H9 (cell line): ENCODE measurements at regions not wholly inside any gene's neighbourhood (a gene's known extent, or its start where the extent isn't known, plus 50 kb on each side); places are given as distances from the start of the nearest gene placed in this dataset.
A peak's percentile ranks its signal among the peaks of the same experiment; 100 is the strongest.

Experiments
- DNase-seq: peaks from one replicate; pipeline ENCODE4 v3.0.0-alpha.2; 2017
- H2AFZ ChIP-seq: one replicate; pipeline ENCODE4 v1.6.1; 2013; ENCODE audit warnings: mild to moderate bottlenecking, low read length, control low read depth, moderate library complexity
- H2AK5ac ChIP-seq: 2 replicates; pipeline ENCODE4 v1.6.1; 2013; ENCODE audit warnings: low read length, control low read depth, mixed read lengths; ENCODE audit not compliant: insufficient read length
- H2BK120ac ChIP-seq: one replicate; pipeline ENCODE4 v1.6.1; 2013; ENCODE audit warnings: low read depth, mild to moderate bottlenecking, low read length, control low read depth, inconsistent platforms; ENCODE audit not compliant: poor library complexity, severe bottlenecking
- H2BK12ac ChIP-seq: 2 replicates; pipeline ENCODE4 v1.6.1; 2013; ENCODE audit warnings: low read length, control low read depth, mixed read lengths, low read depth; ENCODE audit not compliant: insufficient read length
- H2BK15ac ChIP-seq: 2 replicates; pipeline ENCODE4 v1.6.1; 2013; ENCODE audit warnings: low read depth, low read length, control low read depth
- H2BK20ac ChIP-seq: one replicate; pipeline ENCODE4 v1.6.1; 2013; ENCODE audit warnings: low read depth, mild to moderate bottlenecking, low read length, control low read depth, inconsistent platforms; ENCODE audit not compliant: poor library complexity, severe bottlenecking
- H2BK5ac ChIP-seq: 2 replicates; pipeline ENCODE4 v1.6.1; 2013; ENCODE audit warnings: low read length, control low read depth, mixed read lengths; ENCODE audit not compliant: insufficient read length
- H3K14ac ChIP-seq: 2 replicates; pipeline ENCODE4 v1.6.1; 2013; ENCODE audit warnings: low read length, control low read depth; ENCODE audit not compliant: insufficient read depth
- H3K18ac ChIP-seq: 2 replicates; pipeline ENCODE4 v1.6.1; 2013; ENCODE audit warnings: low read depth, mild to moderate bottlenecking, mixed read lengths, low read length, control low read depth; ENCODE audit not compliant: insufficient read length
- H3K23ac ChIP-seq: 2 replicates; pipeline ENCODE4 v1.6.1; 2013; ENCODE audit warnings: low read length, control low read depth, mixed read lengths, low read depth; ENCODE audit not compliant: insufficient read length
- H3K23me2 ChIP-seq: 2 replicates; pipeline ENCODE4 v1.6.1; 2013; ENCODE audit warnings: low read depth, mild to moderate bottlenecking, mixed read lengths, low read length, control low read depth; ENCODE audit not compliant: insufficient read length, poor library complexity, severe bottlenecking
- H3K27ac ChIP-seq: 2 replicates; pipeline ENCODE4 v1.5.1; 2013; ENCODE audit warnings: low read length, control low read depth, mixed read lengths, low read depth; ENCODE audit not compliant: insufficient read length
- H3K27me3 ChIP-seq: 2 replicates; pipeline ENCODE4 v1.6.1; 2013; ENCODE audit warnings: low read length, control low read depth, inconsistent platforms; ENCODE audit not compliant: insufficient read depth
- H3K4ac ChIP-seq: 2 replicates; pipeline ENCODE4 v1.6.1; 2013; ENCODE audit warnings: low read depth, mild to moderate bottlenecking, control low read depth, inconsistent platforms, low read length, moderate library complexity
- H3K4me1 ChIP-seq: 2 replicates; pipeline ENCODE4 v1.6.1; 2013; ENCODE audit warnings: low read length, control low read depth, inconsistent platforms; ENCODE audit not compliant: insufficient read depth
- H3K4me2 ChIP-seq: 2 replicates; pipeline ENCODE4 v1.6.1; 2013; ENCODE audit warnings: low read length, control low read depth, mixed read lengths; ENCODE audit not compliant: insufficient read length, insufficient read depth
- H3K56ac ChIP-seq: 2 replicates; pipeline ENCODE4 v1.6.1; 2013; ENCODE audit warnings: low read depth, mild to moderate bottlenecking, mixed read lengths, low read length, control low read depth; ENCODE audit not compliant: insufficient read length
- H3K79me1 ChIP-seq: 2 replicates; pipeline ENCODE4 v1.6.1; 2013; ENCODE audit warnings: low read depth, mild to moderate bottlenecking, moderate library complexity, low read length, control low read depth, inconsistent platforms; ENCODE audit not compliant: insufficient read depth, poor library complexity, severe bottlenecking
- H3K79me2 ChIP-seq: 2 replicates; pipeline ENCODE4 v1.6.1; 2013; ENCODE audit warnings: low read length, control low read depth, inconsistent platforms; ENCODE audit not compliant: insufficient read depth
- H3K9ac ChIP-seq: 2 replicates; pipeline ENCODE4 v1.6.1; 2013; ENCODE audit warnings: low read length, control low read depth, mixed read lengths; ENCODE audit not compliant: insufficient read length; ENCODE audit errors: extremely low read depth
- H3K9me3 ChIP-seq: one replicate; pipeline ENCODE4 v1.6.1; 2013; ENCODE audit warnings: low read depth, low read length, inconsistent platforms; ENCODE audit not compliant: control insufficient read depth
- H3T11ph ChIP-seq: one replicate; pipeline ENCODE4 v1.6.1; 2013; ENCODE audit warnings: mild to moderate bottlenecking, low read length, control low read depth, inconsistent platforms
- H4K20me1 ChIP-seq: one replicate; pipeline ENCODE4 v1.6.1; 2013; ENCODE audit not compliant: control insufficient read depth, insufficient read length, insufficient read depth
- H4K5ac ChIP-seq: 2 replicates; pipeline ENCODE4 v1.6.1; 2013; ENCODE audit warnings: low read depth, mild to moderate bottlenecking, mixed read lengths, low read length, control low read depth; ENCODE audit not compliant: insufficient read length
- H4K8ac ChIP-seq: replicated peaks from 2 replicates; pipeline ENCODE4 v1.6.1; 2013; ENCODE audit warnings: low read length, control low read depth, mixed read lengths, low read depth; ENCODE audit not compliant: insufficient read length
- H4K91ac ChIP-seq: 2 replicates; pipeline ENCODE4 v1.6.1; 2013; ENCODE audit warnings: low read depth, mild to moderate bottlenecking, moderate library complexity, mixed read lengths, low read length, control low read depth; ENCODE audit not compliant: insufficient read length
- H3K27ac Mint-ChIP-seq, 3 experiments: 2 replicates in 2 of 3; 3 replicates in 1 of 3; pipeline ENCODE4 v1.8.0; 2020 to 2021; ENCODE audit warnings: mixed read lengths in 3 of 3, mild to moderate bottlenecking in 1 of 3, moderate library complexity in 1 of 3
- H3K27me3 Mint-ChIP-seq: 2 replicates; pipeline ENCODE4 v1.8.0; 2021; ENCODE audit warnings: low read depth, mild to moderate bottlenecking, moderate library complexity, mixed read lengths
- H3K36me3 Mint-ChIP-seq, 3 experiments: 2 replicates in 2 of 3; 3 replicates in 1 of 3; pipeline ENCODE4 v1.8.0; 2020 to 2021; ENCODE audit warnings: low read depth in 3 of 3, mixed read lengths in 3 of 3; ENCODE audit not compliant: insufficient read depth in 1 of 3
- H3K4me1 Mint-ChIP-seq, 2 experiments: 2 replicates each; pipeline ENCODE4 v1.8.0; 2020; ENCODE audit warnings: mixed read lengths in 2 of 2
- H3K4me3 Mint-ChIP-seq, 2 experiments: 2 replicates in 1 of 2; 3 replicates in 1 of 2; pipeline ENCODE4 v1.8.0; 2020 to 2021; ENCODE audit warnings: mild to moderate bottlenecking in 2 of 2, mixed read lengths in 2 of 2, moderate library complexity in 1 of 2
- H3K9me3 Mint-ChIP-seq, 2 experiments: 2 replicates in 1 of 2; 3 replicates in 1 of 2; pipeline ENCODE4 v1.8.0; 2020; ENCODE audit warnings: mild to moderate bottlenecking in 2 of 2, mixed read lengths in 2 of 2, moderate library complexity in 1 of 2
- WGBS: extraction: QIAGEN DNeasy Blood & Tissue Kit; methylation state at CpG from one replicate; pipeline ENCODE4 v1.1.7; 2013; ENCODE audit warnings: missing lambda C conversion rate, low lambda C conversion rate, mixed read lengths; ENCODE audit not compliant: insufficient read length; ENCODE audit errors: extremely low coverage; 5-methylcytosine and 5-hydroxymethylcytosine counted together
- TF ChIP-seq, protein P1 (sequence below): fragments of 200-600 bp; sonication (generic); conservative IDR thresholded peaks from 3 replicates; pipeline ENCODE4 v1.8.0; 2021; ENCODE audit warnings: antibody characterized with exemption, mild to moderate bottlenecking

DNA sequence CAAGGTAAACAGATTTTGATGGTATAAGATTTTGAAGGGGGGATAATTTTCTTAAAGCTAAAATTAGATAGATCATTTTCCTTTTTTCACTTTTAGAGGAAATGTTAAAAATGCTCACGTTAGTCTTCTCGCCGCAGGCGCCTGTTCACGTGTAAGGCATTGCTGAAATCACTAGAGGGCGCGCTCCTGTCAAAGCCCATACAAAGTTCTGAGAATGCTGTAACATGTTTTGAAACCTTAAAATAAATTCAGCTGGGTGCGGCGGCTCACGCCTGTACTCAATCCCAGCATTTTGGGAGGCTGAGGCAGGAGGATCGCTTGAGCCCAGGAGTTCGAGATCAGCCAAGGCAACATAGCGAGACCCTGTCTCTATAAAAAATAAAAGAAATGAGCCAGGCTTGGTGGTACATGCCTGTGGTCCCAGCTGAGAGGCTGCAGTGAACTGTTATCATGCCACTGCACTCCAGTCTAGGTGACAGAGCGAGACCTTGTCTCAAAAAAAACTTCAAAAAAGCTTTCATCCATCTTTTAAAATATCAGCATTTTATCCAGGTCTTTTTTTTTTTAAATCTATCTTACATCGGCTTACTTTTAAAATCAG lies 138.0 kb downstream of the RBMX2 start:
- Histone ChIP-seq H3K4me1 (no peaks in the 10 kb centered on the region), H4K91ac (no peak overlapping the region), H2BK12ac (no peak overlapping the region), H3K79me2 (no peaks in the 10 kb centered on the region), H3T11ph (no peak overlapping the region), H2AK5ac (no peak overlapping the region), H3K9ac (no peak overlapping the region), H3K56ac (no peak overlapping the region), H3K14ac (no peak overlapping the region), H2BK20ac (no peak overlapping the region), H4K20me1 (no peaks in the 10 kb centered on the region), H2AFZ (no peak overlapping the region), H4K8ac (no peak overlapping the region), H3K27me3 (no peaks in the 10 kb centered on the region), H3K23ac (no peak overlapping the region), H4K5ac (no peak overlapping the region), H3K4ac (no peak overlapping the region), H3K4me2 (no peak overlapping the region), H2BK120ac (no peak overlapping the region), H3K27ac (no peak overlapping the region), H3K18ac (no peak overlapping the region), H2BK5ac (no peak overlapping the region), H3K23me2 (no peaks in the 10 kb centered on the region), H2BK15ac (no peak overlapping the region), H3K79me1 (no peaks in the 10 kb centered on the region), H3K9me3 (no peaks in the 10 kb centered on the region)
- Mint-ChIP-seq H3K4me3 (no peak overlapping the region), H3K27ac (no peak overlapping the region), H3K36me3 (no peaks in the 10 kb centered on the region), H3K4me1 (no peaks in the 10 kb centered on the region; a peak in 1 of 4 replicates), H3K9me3 (no peaks in the 10 kb centered on the region; a peak in 1 of 5 replicates), H3K27me3 (peaks cover 6% of the 10 kb centered on the region)
- peak; percentile 50 for DNase-seq
- TF ChIP-seq, protein P1, sequence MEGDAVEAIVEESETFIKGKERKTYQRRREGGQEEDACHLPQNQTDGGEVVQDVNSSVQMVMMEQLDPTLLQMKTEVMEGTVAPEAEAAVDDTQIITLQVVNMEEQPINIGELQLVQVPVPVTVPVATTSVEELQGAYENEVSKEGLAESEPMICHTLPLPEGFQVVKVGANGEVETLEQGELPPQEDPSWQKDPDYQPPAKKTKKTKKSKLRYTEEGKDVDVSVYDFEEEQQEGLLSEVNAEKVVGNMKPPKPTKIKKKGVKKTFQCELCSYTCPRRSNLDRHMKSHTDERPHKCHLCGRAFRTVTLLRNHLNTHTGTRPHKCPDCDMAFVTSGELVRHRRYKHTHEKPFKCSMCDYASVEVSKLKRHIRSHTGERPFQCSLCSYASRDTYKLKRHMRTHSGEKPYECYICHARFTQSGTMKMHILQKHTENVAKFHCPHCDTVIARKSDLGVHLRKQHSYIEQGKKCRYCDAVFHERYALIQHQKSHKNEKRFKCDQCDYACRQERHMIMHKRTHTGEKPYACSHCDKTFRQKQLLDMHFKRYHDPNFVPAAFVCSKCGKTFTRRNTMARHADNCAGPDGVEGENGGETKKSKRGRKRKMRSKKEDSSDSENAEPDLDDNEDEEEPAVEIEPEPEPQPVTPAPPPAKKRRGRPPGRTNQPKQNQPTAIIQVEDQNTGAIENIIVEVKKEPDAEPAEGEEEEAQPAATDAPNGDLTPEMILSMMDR: peak; percentile 90
- no CpG with 5 or more reads among the region's 15 CpGs for WGBS
